K562 (cell line): ENCODE measurements at regions not wholly inside any gene's neighbourhood (a gene's known extent, or its start where the extent isn't known, plus 50 kb on each side); places are given as distances from the start of the nearest gene placed in this dataset.

ENCODE experiments used
- ATAC-seq: fragments of 200-7000 bp; cut with Tn5 transposase; 3 replicates; pipeline ENCODE4 v1.9.1; 2020; ENCODE audit warnings: moderate library complexity
- BruUV-seq: library from RNA; stranded (reverse); fragments of 400-500 nt; replicated peaks from 2 replicates; lab custom pipeline; 2021; lab: Mats Ljungman, UMichigan
- CTCF ChIA-PET: fragments of 300-600 bp; formaldehyde crosslinking; extraction: SDS; loops from one replicate; lab custom pipeline; 2021; ENCODE audit warnings: low intra/inter-chr PET ratio; lab: Yijun Ruan, JAX
- POLR2A ChIA-PET: fragments of 300-600, 350-650 bp; sonication (Branson Sonifier 250); formaldehyde crosslinking; extraction: SDS; loops from one replicate; lab custom pipeline; 2021; ENCODE audit warnings: antibody characterized with exemption, inconsistent platforms; lab: Yijun Ruan, JAX
- DNase-seq, 4 experiments: peaks; one replicate each; pipeline versions ENCODE4 v3.0.0 to v3.0.0-alpha.2; 2011 to 2018; ENCODE audit warnings: low spot score in 3 of 4, mixed read lengths in 3 of 4; ENCODE audit errors: extremely low read depth in 1 of 4
- FAIRE-seq: peaks from 2 replicates; lab custom pipeline; 2011; peaks lifted over from hg19 to GRCh38; lab: Jason Lieb, UNC
- H2AFZ ChIP-seq: 2 replicates; pipeline ENCODE4 v1.6.0; 2011; ENCODE audit warnings: low read depth, low read length, control low read depth, inconsistent platforms
- H3K27ac ChIP-seq: fragments of 200-600 bp; 3 replicates; pipeline ENCODE4 v1.8.0; 2011; ENCODE audit warnings: low read depth, mild to moderate bottlenecking, control low read depth, inconsistent platforms, low read length, moderate library complexity, mixed read lengths; ENCODE audit errors: extremely low read depth
- H3K27me3 ChIP-seq, 2 experiments: fragments of 300-600 bp in 1 of 2; 2 replicates in 1 of 2; 3 replicates in 1 of 2; pipeline versions ENCODE4 v1.6.0 to v1.8.0; 2011; ENCODE audit warnings: inconsistent platforms in 2 of 2, low read length in 2 of 2, mild to moderate bottlenecking in 1 of 2, mixed read lengths in 1 of 2, moderate library complexity in 1 of 2; ENCODE audit not compliant: control insufficient read depth in 2 of 2, insufficient read depth in 2 of 2
- H3K36me3 ChIP-seq: fragments of 300-600 bp; 3 replicates; pipeline ENCODE4 v1.8.0; 2011; ENCODE audit warnings: mild to moderate bottlenecking, low read length, inconsistent platforms; ENCODE audit not compliant: control insufficient read depth, insufficient read depth
- H3K4me1 ChIP-seq, 2 experiments: fragments of 200-600 bp in 1 of 2; replicated peaks in 1 of 2; 2 replicates in 1 of 2; 3 replicates in 1 of 2; pipeline versions ENCODE4 v1.5.1 to v1.8.0; 2011; ENCODE audit warnings: inconsistent platforms in 2 of 2, low read length in 2 of 2, mild to moderate bottlenecking in 1 of 2, mixed read lengths in 1 of 2, moderate library complexity in 1 of 2; ENCODE audit not compliant: control insufficient read depth in 2 of 2, insufficient read depth in 2 of 2
- H3K4me2 ChIP-seq: 2 replicates; pipeline ENCODE4 v1.6.1; 2011; ENCODE audit warnings: low read length, control low read depth, inconsistent platforms, mixed read lengths; ENCODE audit not compliant: insufficient read depth
- H3K4me3 ChIP-seq: fragments of 200-600 bp; sonication (generic), shearing (Covaris generic); 2 replicates; pipeline ENCODE4 v1.5.1; 2016; ENCODE audit warnings: control low read depth, inconsistent platforms
- H3K79me2 ChIP-seq: fragments of 200-600 bp; 3 replicates; pipeline ENCODE4 v1.8.0; 2011; ENCODE audit warnings: low read length, inconsistent platforms; ENCODE audit not compliant: control insufficient read depth, insufficient read depth
- H3K9ac ChIP-seq, 2 experiments: 2 replicates each; pipeline versions ENCODE4 v1.6.0 to v1.6.1; 2011; ENCODE audit warnings: low read depth in 2 of 2, low read length in 2 of 2, control low read depth in 1 of 2, inconsistent platforms in 1 of 2, mild to moderate bottlenecking in 1 of 2, mixed read lengths in 1 of 2; ENCODE audit not compliant: insufficient read depth in 1 of 2
- H3K9me1 ChIP-seq: one replicate; pipeline ENCODE4 v1.6.0; 2011; ENCODE audit warnings: inconsistent platforms, mild to moderate bottlenecking, low read length, moderate library complexity; ENCODE audit not compliant: control insufficient read depth, insufficient read depth
- H3K9me3 ChIP-seq: replicated peaks from 2 replicates; pipeline ENCODE4 v1.5.1; 2011; ENCODE audit warnings: low read depth, low read length, inconsistent platforms; ENCODE audit not compliant: control insufficient read depth, insufficient read depth
- H4K20me1 ChIP-seq: replicated peaks from 2 replicates; pipeline ENCODE4 v1.6.1; 2011; ENCODE audit warnings: low read length, inconsistent platforms, mixed read lengths; ENCODE audit not compliant: control insufficient read depth, insufficient read depth
- FIP1L1 ChIP-seq: fragments of 200-400 bp; formaldehyde crosslinking; IDR thresholded peaks from 2 replicates; pipeline ENCODE4 v1.6.1; 2018; ENCODE audit warnings: mild to moderate bottlenecking, low read depth, low read length; ENCODE audit not compliant: poor library complexity, severe bottlenecking
- IFI16 ChIP-seq: fragments of 250-450 bp; sonication (Bioruptor Pico); IDR thresholded peaks from 2 replicates; pipeline ENCODE4 v2.1.2; 2022; ENCODE audit warnings: mild to moderate bottlenecking, inconsistent platforms
- MEIS2 ChIP-seq: fragments of 450-650 bp; IDR thresholded peaks from 2 replicates; pipeline ENCODE4 v1.6.1; 2014; ENCODE audit warnings: mild to moderate bottlenecking; ENCODE audit not compliant: partially characterized antibody
- SIN3A ChIP-seq, 2 experiments: fragments of 150-350 bp in 1 of 2; IDR thresholded peaks; 2 replicates each; pipeline ENCODE4 v1.6.1; 2011 to 2016; ENCODE audit warnings: borderline replicate concordance in 2 of 2, low read depth in 2 of 2, low read length in 2 of 2, mild to moderate bottlenecking in 2 of 2, moderate library complexity in 2 of 2; ENCODE audit not compliant: control insufficient read depth in 1 of 2
- STAT5B ChIP-seq: fragments of 250-450 bp; sonication (Bioruptor Pico); IDR thresholded peaks from 2 replicates; pipeline ENCODE4 v1.8.0; 2021; ENCODE audit warnings: mild to moderate bottlenecking, inconsistent platforms
- TSC22D4 ChIP-seq: fragments of 450-650 bp; IDR thresholded peaks from 2 replicates; pipeline ENCODE4 v1.6.1; 2016; ENCODE audit warnings: missing genetic modification characterization, missing biosample characterization, control low read depth
- ZNF76 ChIP-seq: fragments of 250-450 bp; sonication (Bioruptor Pico); IDR thresholded peaks from 2 replicates; pipeline ENCODE4 v1.4.0; 2020; ENCODE audit warnings: mild to moderate bottlenecking, moderate library complexity, borderline replicate concordance
- ZNF780A ChIP-seq: fragments of 250-450 bp; sonication (Bioruptor Pico); IDR thresholded peaks from 2 replicates; pipeline ENCODE4 v1.5.0; 2021; ENCODE audit warnings: mild to moderate bottlenecking
- WGBS: fragments of 100-300 bp; shearing (Covaris generic); methylation state at CpG from one replicate; pipeline ENCODE4 v1.1.6; 2016; ENCODE audit warnings: low coverage, mixed read lengths; ENCODE audit not compliant: insufficient coverage; ENCODE audit errors: missing lambda C conversion rate; 5-methylcytosine and 5-hydroxymethylcytosine counted together
- in situ Hi-C: fragments of 300-500 bp; cut with MboI; formaldehyde crosslinking; loops from 4 replicates; pipeline ENCODE4 v1.15.0; 2018; ENCODE audit warnings: inconsistent platforms, mixed read lengths
- intact Hi-C: fragments of 100-400 bp; cut with micrococcal nuclease; formaldehyde crosslinking; loops from 2 replicates; pipeline ENCODE4 v1.14.2; 2022
- TF ChIP-seq, protein P1 (sequence below): sonication (generic); formaldehyde crosslinking; IDR thresholded peaks from 2 replicates; pipeline ENCODE4 v1.8.0; 2023; ENCODE audit warnings: missing genetic modification reagents, mild to moderate bottlenecking, borderline replicate concordance
- TF ChIP-seq, protein P2 (sequence below): fragments of 250-450 bp; sonication (Bioruptor Pico); IDR thresholded peaks from 2 replicates; pipeline ENCODE4 v1.8.0; 2022; ENCODE audit warnings: inconsistent platforms, mild to moderate bottlenecking, moderate library complexity, borderline replicate concordance

DNA sequence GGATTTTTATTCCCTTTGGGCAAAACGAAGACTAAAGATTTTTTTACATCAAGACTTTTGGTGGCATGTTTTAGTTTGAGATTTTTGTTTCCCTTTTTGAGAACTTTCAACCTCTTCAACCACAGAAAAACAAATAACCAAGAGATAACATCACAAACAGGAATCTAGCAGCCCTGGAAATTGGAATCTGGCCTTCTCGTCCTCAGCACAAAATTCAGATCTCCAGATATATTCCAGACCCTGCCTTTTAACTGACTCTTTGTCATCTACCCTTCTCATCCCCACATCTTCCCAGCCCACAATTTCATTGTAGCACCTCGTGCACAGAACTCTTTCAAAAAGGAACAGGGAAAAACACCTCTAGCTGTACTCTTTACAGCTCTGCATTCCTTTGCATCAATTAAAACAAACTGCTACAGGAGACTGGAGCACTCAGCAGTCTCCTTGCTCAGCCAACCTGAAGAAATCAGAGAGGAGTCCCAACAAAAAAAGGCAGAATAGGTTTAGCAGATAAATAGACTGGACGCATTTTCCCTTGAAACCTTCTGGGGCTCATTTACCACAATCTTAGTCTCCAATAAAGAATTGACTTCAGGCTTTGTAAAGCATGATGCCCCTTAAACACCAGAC lies 251.0 kb downstream of the TTLL7 start (continued):
- TF ChIP-seq, protein P1, sequence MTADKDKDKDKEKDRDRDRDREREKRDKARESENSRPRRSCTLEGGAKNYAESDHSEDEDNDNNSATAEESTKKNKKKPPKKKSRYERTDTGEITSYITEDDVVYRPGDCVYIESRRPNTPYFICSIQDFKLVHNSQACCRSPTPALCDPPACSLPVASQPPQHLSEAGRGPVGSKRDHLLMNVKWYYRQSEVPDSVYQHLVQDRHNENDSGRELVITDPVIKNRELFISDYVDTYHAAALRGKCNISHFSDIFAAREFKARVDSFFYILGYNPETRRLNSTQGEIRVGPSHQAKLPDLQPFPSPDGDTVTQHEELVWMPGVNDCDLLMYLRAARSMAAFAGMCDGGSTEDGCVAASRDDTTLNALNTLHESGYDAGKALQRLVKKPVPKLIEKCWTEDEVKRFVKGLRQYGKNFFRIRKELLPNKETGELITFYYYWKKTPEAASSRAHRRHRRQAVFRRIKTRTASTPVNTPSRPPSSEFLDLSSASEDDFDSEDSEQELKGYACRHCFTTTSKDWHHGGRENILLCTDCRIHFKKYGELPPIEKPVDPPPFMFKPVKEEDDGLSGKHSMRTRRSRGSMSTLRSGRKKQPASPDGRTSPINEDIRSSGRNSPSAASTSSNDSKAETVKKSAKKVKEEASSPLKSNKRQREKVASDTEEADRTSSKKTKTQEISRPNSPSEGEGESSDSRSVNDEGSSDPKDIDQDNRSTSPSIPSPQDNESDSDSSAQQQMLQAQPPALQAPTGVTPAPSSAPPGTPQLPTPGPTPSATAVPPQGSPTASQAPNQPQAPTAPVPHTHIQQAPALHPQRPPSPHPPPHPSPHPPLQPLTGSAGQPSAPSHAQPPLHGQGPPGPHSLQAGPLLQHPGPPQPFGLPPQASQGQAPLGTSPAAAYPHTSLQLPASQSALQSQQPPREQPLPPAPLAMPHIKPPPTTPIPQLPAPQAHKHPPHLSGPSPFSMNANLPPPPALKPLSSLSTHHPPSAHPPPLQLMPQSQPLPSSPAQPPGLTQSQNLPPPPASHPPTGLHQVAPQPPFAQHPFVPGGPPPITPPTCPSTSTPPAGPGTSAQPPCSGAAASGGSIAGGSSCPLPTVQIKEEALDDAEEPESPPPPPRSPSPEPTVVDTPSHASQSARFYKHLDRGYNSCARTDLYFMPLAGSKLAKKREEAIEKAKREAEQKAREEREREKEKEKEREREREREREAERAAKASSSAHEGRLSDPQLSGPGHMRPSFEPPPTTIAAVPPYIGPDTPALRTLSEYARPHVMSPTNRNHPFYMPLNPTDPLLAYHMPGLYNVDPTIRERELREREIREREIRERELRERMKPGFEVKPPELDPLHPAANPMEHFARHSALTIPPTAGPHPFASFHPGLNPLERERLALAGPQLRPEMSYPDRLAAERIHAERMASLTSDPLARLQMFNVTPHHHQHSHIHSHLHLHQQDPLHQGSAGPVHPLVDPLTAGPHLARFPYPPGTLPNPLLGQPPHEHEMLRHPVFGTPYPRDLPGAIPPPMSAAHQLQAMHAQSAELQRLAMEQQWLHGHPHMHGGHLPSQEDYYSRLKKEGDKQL (CRISPR knock-in tag) = no peak
- TF ChIP-seq SIN3A (IDR thresholded peaks at IDR 0.05; ENCODE audit: borderline replicate concordance in 2 of 2, control insufficient read depth in 1 of 2, low read depth in 2 of 2, low read length in 2 of 2) (no peak), MEIS2 (no peak)

DNA sequence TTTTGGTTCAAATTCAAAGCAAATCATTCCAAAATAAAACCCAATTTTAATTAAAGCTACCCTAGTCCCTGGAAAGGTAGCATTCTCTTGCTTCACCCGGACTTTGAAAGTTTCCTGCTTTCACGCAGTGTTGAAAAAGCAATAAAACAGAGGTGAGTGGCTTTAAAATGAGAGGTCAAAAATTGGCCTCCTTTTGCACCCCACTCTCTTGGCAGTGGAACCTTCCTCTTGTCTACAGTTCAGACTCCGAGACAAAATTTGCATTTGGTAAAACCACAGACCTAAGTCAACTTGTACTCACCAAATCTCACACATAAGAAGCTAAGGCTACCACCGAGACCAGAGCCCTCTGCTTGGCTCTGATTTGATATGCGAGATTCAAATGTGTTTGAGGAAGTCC lies 252.7 kb downstream of the TTLL7 start:
- ATAC-seq (no peak), FAIRE-seq (no peak), DNase-seq (no peak)
- ChIA-PET CTCF (no interaction called here), POLR2A (no interaction called here)
- Histone ChIP-seq H3K27ac (no peak overlapping the region), H3K9me1 (no peaks in the 10 kb centered on the region), H3K4me3 (no peak overlapping the region), H3K4me1 (no peaks in the 10 kb centered on the region), H3K4me2 (no peak overlapping the region), H2AFZ (no peak overlapping the region), H4K20me1 (no peaks in the 10 kb centered on the region), H3K27me3 (no peaks in the 10 kb centered on the region), H3K9me3 (no peaks in the 10 kb centered on the region), H3K79me2 (no peaks in the 10 kb centered on the region), H3K9ac (no peak overlapping the region), H3K36me3 (no peaks in the 10 kb centered on the region)
- in situ Hi-C loops = no loop called here
- BruUV-seq = no TSS peak
- intact Hi-C loops = no loop called here
- WGBS = 0% methylated on average over 5 of the region's 5 CpGs
- no peak for TF ChIP-seq ZNF76 (CRISPR knock-in tag)
- no peak for TF ChIP-seq TSC22D4 (tag)
- no peak for TF ChIP-seq STAT5B (CRISPR knock-in tag)
- TF ChIP-seq, protein P2, sequence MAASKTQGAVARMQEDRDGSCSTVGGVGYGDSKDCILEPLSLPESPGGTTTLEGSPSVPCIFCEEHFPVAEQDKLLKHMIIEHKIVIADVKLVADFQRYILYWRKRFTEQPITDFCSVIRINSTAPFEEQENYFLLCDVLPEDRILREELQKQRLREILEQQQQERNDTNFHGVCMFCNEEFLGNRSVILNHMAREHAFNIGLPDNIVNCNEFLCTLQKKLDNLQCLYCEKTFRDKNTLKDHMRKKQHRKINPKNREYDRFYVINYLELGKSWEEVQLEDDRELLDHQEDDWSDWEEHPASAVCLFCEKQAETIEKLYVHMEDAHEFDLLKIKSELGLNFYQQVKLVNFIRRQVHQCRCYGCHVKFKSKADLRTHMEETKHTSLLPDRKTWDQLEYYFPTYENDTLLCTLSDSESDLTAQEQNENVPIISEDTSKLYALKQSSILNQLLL (CRISPR knock-in tag) = no peak
- no peak for TF ChIP-seq SIN3A (IDR thresholded peaks at IDR 0.05; ENCODE audit: borderline replicate concordance in 2 of 2, control insufficient read depth in 1 of 2, low read depth in 2 of 2, low read length in 2 of 2)
- TF ChIP-seq FIP1L1 = no peak
- no peak for TF ChIP-seq ZNF780A (CRISPR knock-in tag)
- TF ChIP-seq IFI16 (CRISPR knock-in tag) = no peak
